Ishikawa (cell line): ENCODE measurements at regions not wholly inside any gene's neighbourhood (a gene's known extent, or its start where the extent isn't known, plus 50 kb on each side); places are given as distances from the start of the nearest gene placed in this dataset.

ENCODE experiments used
- CEBPB ChIP-seq: IDR thresholded peaks from 2 replicates; pipeline ENCODE4 v1.6.1; 2012
- CREB1 ChIP-seq: IDR thresholded peaks from 2 replicates; pipeline ENCODE4 v1.6.1; 2012; ENCODE audit warnings: low read depth
- EGR1 ChIP-seq: IDR thresholded peaks from 2 replicates; pipeline ENCODE4 v1.6.1; 2012
- EP300 ChIP-seq: IDR thresholded peaks from 2 replicates; pipeline ENCODE4 v1.6.1; 2012; ENCODE audit warnings: borderline replicate concordance
- FOXM1 ChIP-seq: IDR thresholded peaks from 2 replicates; pipeline ENCODE4 v1.6.1; 2012; ENCODE audit warnings: low read depth, borderline replicate concordance
- MAX ChIP-seq: IDR thresholded peaks from 2 replicates; pipeline ENCODE4 v1.6.1; 2012
- NFIC ChIP-seq: IDR thresholded peaks from 2 replicates; pipeline ENCODE4 v1.6.1; 2012
- RAD21 ChIP-seq: IDR thresholded peaks from 2 replicates; pipeline ENCODE4 v1.6.1; 2012; ENCODE audit warnings: low read depth
- REST ChIP-seq: IDR thresholded peaks from 2 replicates; pipeline ENCODE4 v1.6.1; 2012; ENCODE audit warnings: low read depth, mild to moderate bottlenecking
- TAF1 ChIP-seq: IDR thresholded peaks from 2 replicates; pipeline ENCODE4 v1.6.1; 2012; ENCODE audit warnings: low read depth, mild to moderate bottlenecking
- TCF12 ChIP-seq: IDR thresholded peaks from 2 replicates; pipeline ENCODE4 v1.6.1; 2012; ENCODE audit warnings: low read depth
- TEAD4 ChIP-seq: IDR thresholded peaks from 2 replicates; pipeline ENCODE4 v1.6.1; 2012
- USF1 ChIP-seq: IDR thresholded peaks from 2 replicates; pipeline ENCODE4 v1.6.1; 2012
- YY1 ChIP-seq: IDR thresholded peaks from 2 replicates; pipeline ENCODE4 v1.6.1; 2012; ENCODE audit warnings: low read depth
- ZBTB7A ChIP-seq: IDR thresholded peaks from 2 replicates; pipeline ENCODE4 v1.6.1; 2012; ENCODE audit warnings: low read depth

- TF ChIP-seq EGR1 = no peak
- TF ChIP-seq EP300 = no peak
- TF ChIP-seq YY1 = no peak
- no peak for TF ChIP-seq USF1
- TF ChIP-seq ZBTB7A = no peak
- no peak for TF ChIP-seq REST
- TF ChIP-seq RAD21 = no peak
- TF ChIP-seq TAF1 = no peak
- no peak for TF ChIP-seq FOXM1
- TF ChIP-seq NFIC = no peak
- TF ChIP-seq CREB1 = no peak
- TF ChIP-seq CEBPB = no peak
- TF ChIP-seq MAX = no peak
- TF ChIP-seq TEAD4 = no peak
- TF ChIP-seq TCF12 = no peak
Observed at GRCh38 chr16:26913851-26914250, 152.9 kb upstream of the C16orf82 start.

- TF ChIP-seq EGR1 (no peak), ZBTB7A (no peak), TAF1 (no peak), TCF12 (no peak), EP300 (no peak), MAX (no peak), NFIC (no peak), FOXM1 (no peak), TEAD4 (no peak), REST (no peak), CEBPB (no peak), RAD21 (no peak), USF1 (no peak), CREB1 (no peak)
Observed at GRCh38 chr16:26930786-26931581, 135.7 kb upstream of the C16orf82 start.

GRCh38 chr16:26950636-26951035 is 116.1 kb upstream of the C16orf82 start:
- TF ChIP-seq YY1 (no peak), TAF1 (no peak), EP300 (no peak), NFIC (no peak), EGR1 (no peak), ZBTB7A (no peak), REST (no peak), TEAD4 (no peak), FOXM1 (no peak), CREB1 (no peak), USF1 (no peak), RAD21 (no peak), TCF12 (no peak), CEBPB (no peak), MAX (no peak)
